ENCODE measurements at regions not wholly inside any gene's neighbourhood (a gene's known extent, or its start where the extent isn't known, plus 50 kb on each side); places are given as distances from the start of the nearest gene placed in this dataset.
"Not testable (repeated sequence)": the region's sequence is repeated elsewhere in the genome, so short reads cannot be mapped to it uniquely, and the experiment has no call there.

GRCh38 chr11:98068251-98068650, 952.5 kb upstream of the CNTN5 start:
- intact Hi-C loops (cut with micrococcal nuclease), result no loop called here
- no peak overlapping the region for H3K27ac Mint-ChIP-seq
- Histone ChIP-seq H4K20me1 (ENCODE audit: control insufficient read depth, insufficient read depth, low read length, poor library complexity, severe bottlenecking) (no peaks in the 10 kb centered on the region), H3K4me3 (ENCODE audit: control extremely low read depth in 1 of 5, extremely low read depth in 1 of 5, insufficient read depth in 1 of 5, low read depth in 2 of 5, low read length in 4 of 5) (no peak overlapping the region), H3K9me3 (ENCODE audit: control extremely low read depth in 1 of 3, control insufficient read depth in 2 of 3, insufficient read depth in 1 of 3, low read length in 2 of 3) (peaks cover 0 to 15% (median 3%) of the 10 kb centered on the region in 3 donors), H2AFZ (ENCODE audit: insufficient read depth, low read depth, low read length, poor library complexity, severe bottlenecking) (no peak overlapping the region), H3K27ac (ENCODE audit: low read length in 2 of 2) (no peak overlapping the region), H3K9ac (ENCODE audit: low read length) (no peak overlapping the region), H3K36me3 (replicated peaks in 1 of 2; ENCODE audit: control extremely low read depth in 1 of 2, control insufficient read depth in 1 of 2, extremely low read depth in 1 of 2, insufficient read depth in 2 of 2, low read length in 1 of 2) (no peaks in the 10 kb centered on the region), H3K4me2 (replicated peaks; ENCODE audit: low read depth, low read length, poor library complexity, severe bottlenecking) (no peak overlapping the region), H3K79me2 (ENCODE audit: control insufficient read depth, insufficient read depth, low read length) (no peaks in the 10 kb centered on the region), H3K27me3 (replicated peaks in 1 of 4; ENCODE audit: control extremely low read depth in 1 of 4, control insufficient read depth in 3 of 4, insufficient read depth in 4 of 4, low read length in 3 of 4) (no peaks in the 10 kb centered on the region), H3K4me1 (ENCODE audit: control insufficient read depth in 2 of 2, insufficient read depth in 2 of 2, low read length in 2 of 2) (no peaks in the 10 kb centered on the region)
- CTCF ChIA-PET, result no interaction called here
- POLR2A ChIA-PET, result no interaction called here
- DNase-seq (no peak), ATAC-seq (ENCODE audit: low read depth) (no peak)
- H3K4me3 Mint-ChIP-seq, result no peak overlapping the region
- H3K4me1 Mint-ChIP-seq, result no peaks in the 10 kb centered on the region
- H3K27me3 Mint-ChIP-seq, result no peaks in the 10 kb centered on the region
- 82% methylated on average over 1 of the region's 1 CpG for WGBS (ENCODE audit: insufficient coverage)
- TF ChIP-seq EZH2 (IDR thresholded peaks at IDR 0.05; ENCODE audit: borderline replicate concordance, insufficient read depth, low read depth, low read length, poor library complexity, severe bottlenecking) (no peak), CTCF (IDR thresholded peaks at IDR 0.05) (no peak)
- H3K9me3 Mint-ChIP-seq (ENCODE audit: insufficient read depth), result peaks cover 7% of the 10 kb centered on the region

- H3K27me3 ChIP-seq (replicated peaks in 1 of 4; ENCODE audit: control extremely low read depth in 1 of 4, control insufficient read depth in 3 of 4, insufficient read depth in 4 of 4, low read length in 3 of 4); H3K9ac ChIP-seq (ENCODE audit: low read length); H3K9me3 Mint-ChIP-seq (ENCODE audit: insufficient read depth); H3K4me3 Mint-ChIP-seq; POLR2A ChIA-PET; H2AFZ ChIP-seq (ENCODE audit: insufficient read depth, low read depth, low read length, poor library complexity, severe bottlenecking); intact Hi-C loops (cut with micrococcal nuclease); H3K4me2 ChIP-seq (replicated peaks; ENCODE audit: low read depth, low read length, poor library complexity, severe bottlenecking); H3K79me2 ChIP-seq (ENCODE audit: control insufficient read depth, insufficient read depth, low read length); H3K27ac Mint-ChIP-seq; DNase-seq; ATAC-seq (ENCODE audit: low read depth); H3K36me3 ChIP-seq (replicated peaks in 1 of 2; ENCODE audit: control extremely low read depth in 1 of 2, control insufficient read depth in 1 of 2, extremely low read depth in 1 of 2, insufficient read depth in 2 of 2, low read length in 1 of 2); H3K27ac ChIP-seq (ENCODE audit: low read length in 2 of 2); H3K4me1 ChIP-seq (ENCODE audit: control insufficient read depth in 2 of 2, insufficient read depth in 2 of 2, low read length in 2 of 2); H3K4me3 ChIP-seq (ENCODE audit: control extremely low read depth in 1 of 5, extremely low read depth in 1 of 5, insufficient read depth in 1 of 5, low read depth in 2 of 5, low read length in 4 of 5); H3K4me1 Mint-ChIP-seq; H4K20me1 ChIP-seq (ENCODE audit: control insufficient read depth, insufficient read depth, low read length, poor library complexity, severe bottlenecking); H3K27me3 Mint-ChIP-seq: not testable (repeated sequence)
- WGBS (ENCODE audit: insufficient coverage), result 83% methylated on average over 14 of the region's 16 CpGs
- CTCF ChIA-PET, result interaction anchor here (0.6 kb wide), 1 partner anchor 38 kb away, joined by 3 read pairs; no protein-coding TSS in a partner anchor
- H3K9me3 ChIP-seq (ENCODE audit: control extremely low read depth in 1 of 3, control insufficient read depth in 2 of 3, insufficient read depth in 1 of 3, low read length in 2 of 3), result peaks cover 0 to 15% (median 0%) of the 10 kb centered on the region in 3 donors
Observed at GRCh38 chr11:98069147-98069546, 951.6 kb upstream of the CNTN5 start.
